ENCODE measurements at regions not wholly inside any gene's neighbourhood (a gene's known extent, or its start where the extent isn't known, plus 50 kb on each side); places are given as distances from the start of the nearest gene placed in this dataset.
"Not testable (repeated sequence)": the region's sequence is repeated elsewhere in the genome, so short reads cannot be mapped to it uniquely, and the experiment has no call there.

DNA sequence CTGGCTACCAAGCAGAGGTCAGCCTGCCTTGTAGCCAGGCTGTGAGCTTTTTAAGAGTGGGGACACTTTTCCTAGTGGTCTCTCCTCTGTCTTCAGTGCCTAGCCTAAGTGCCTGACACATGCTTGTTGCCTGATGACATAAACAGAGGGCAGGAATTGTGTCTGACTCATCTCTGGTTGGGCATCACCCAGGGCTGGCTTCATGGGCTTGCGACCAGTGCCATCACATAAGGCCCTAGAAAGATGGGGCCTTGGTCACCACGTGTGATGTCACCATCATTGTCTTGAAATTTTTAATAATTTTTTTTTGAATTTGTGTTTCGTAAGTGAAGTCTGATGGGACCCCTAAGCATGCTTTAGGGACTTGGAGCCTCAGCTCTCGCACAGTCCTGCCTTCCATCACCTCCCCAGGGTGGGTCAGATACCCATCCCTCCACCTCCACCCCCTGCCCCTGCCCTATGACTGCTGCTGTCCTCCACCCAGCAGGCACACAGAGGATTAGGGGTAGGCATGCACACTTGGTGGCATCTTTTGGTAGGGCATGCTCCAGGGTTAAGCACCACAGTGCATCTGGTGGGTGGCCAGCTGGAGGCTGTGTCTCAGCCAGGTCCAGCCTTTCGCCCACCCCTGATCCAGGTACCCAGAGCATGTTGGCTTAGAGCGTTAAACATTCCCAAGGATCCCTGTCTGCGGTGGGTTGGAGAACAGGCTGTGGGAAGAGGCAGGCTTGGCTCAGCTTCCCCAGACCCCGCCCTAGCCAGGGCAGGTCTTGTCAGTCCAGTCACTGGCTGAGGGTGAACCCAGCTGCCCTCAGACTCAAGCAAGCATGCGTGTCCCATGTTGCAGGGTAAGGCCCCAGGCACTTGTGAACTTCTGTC, 80.1 kb upstream of the SH3PXD2B start:
- H3K27ac Mint-ChIP-seq = no peak overlapping the region
- no peaks in the 10 kb centered on the region for H3K9me3 Mint-ChIP-seq
- no peak overlapping the region for H3K4me3 Mint-ChIP-seq
- H3K4me1 Mint-ChIP-seq = peaks cover 6% of the 10 kb centered on the region
- POLR2A ChIA-PET = no interaction called here
- DNase-seq = peak; percentile 13
- H3K27me3 Mint-ChIP-seq = peaks cover 9% of the 10 kb centered on the region
- no peaks in the 10 kb centered on the region for H3K36me3 Mint-ChIP-seq (ENCODE audit: low read depth)
- CTCF ChIA-PET = no interaction called here

DNA sequence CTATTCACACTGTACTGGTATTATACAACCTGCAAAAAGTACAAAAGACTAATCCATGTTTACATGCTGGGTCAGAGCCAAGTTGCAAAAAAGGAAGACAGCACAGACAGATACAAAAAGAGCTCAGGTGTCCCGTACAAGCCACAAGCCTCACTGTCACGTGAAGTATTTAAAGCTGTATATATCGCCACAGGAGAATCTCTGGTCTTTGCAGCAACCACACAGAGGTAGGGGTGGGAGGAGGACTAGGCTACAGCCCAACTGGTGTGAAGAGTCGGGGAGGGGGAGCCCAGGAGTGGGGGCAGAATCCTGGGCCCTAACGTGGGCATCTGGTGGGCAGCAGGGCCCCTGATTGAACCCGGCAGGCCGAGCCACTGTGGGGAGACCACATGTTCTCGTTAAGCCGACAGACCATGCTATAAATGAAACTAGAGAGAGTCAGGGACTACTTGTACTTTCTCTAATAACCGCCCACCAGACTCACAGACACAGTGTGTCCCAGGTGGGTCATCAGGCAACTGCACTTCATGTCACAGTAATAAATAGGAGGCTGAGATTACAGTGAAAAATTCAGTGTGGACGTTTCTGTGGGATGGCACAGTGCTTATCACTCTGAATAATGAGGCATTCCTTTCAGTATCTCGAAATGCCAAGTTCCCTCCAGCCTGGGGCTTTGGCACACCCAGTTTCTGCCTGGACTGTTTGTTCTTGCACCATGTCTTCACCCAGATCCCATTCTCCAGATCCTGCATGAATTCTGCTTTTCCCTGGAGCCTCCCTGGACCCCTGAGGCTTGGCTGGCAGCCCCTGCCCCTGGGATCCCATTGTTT, 79.3 kb upstream of the SH3PXD2B start:
- no peak overlapping the region for H3K4me3 Mint-ChIP-seq
- no peaks in the 10 kb centered on the region for H3K9me3 Mint-ChIP-seq
- no peak overlapping the region for H3K27ac Mint-ChIP-seq
- ChIA-PET CTCF (no interaction called here), POLR2A (no interaction called here)
- H3K36me3 Mint-ChIP-seq (ENCODE audit: low read depth) = no peaks in the 10 kb centered on the region
- H3K4me1 Mint-ChIP-seq = peaks cover 6% of the 10 kb centered on the region
- peak; percentile 7 for DNase-seq
- H3K27me3 Mint-ChIP-seq = peaks cover 11% of the 10 kb centered on the region

DNA sequence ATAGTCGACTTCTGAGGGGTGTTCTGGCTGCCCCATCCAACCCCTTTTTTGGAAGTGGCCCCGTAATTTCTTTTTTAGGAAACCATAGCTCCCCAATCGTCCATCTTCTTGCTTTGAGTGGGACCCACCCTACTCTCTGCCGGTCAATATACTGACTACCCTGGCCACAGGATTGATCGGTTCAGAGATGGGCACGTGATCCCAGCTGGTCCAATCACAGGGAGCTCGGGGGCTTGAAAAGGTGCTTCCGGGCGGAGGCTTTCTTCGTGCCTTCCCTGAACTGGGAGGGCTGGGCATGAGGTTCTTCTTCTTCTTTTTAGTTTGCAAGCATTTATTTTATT, 78.7 kb upstream of the SH3PXD2B start:
- POLR2A ChIA-PET = interaction anchor here (0.6 kb wide), 1 partner anchor 111 kb away, joined by 3 read pairs; no protein-coding TSS in a partner anchor
- no peaks in the 10 kb centered on the region for H3K36me3 Mint-ChIP-seq (ENCODE audit: low read depth)

DNA sequence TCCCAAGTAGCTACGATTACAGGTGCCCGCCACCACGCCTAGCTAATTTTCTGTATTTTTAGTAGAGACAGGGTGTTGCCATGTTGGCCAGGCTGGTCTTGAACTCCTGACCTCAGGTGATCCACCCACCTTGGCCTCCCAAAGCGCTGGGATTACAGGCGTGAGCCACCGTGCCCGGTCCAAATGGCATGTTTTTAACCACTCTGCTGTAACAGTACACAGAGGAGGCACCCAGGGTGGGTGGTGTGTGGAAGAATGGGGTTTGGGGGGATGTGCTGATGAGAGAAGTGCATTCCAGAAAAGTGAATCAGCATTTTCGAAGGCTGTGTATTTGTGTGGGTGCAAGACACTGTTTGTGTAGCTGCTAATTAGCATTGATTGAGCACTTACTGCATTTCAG, 78.1 kb upstream of the SH3PXD2B start:
- CTCF ChIA-PET = interaction anchor here (0.9 to 1.4 kb wide), 2 partner anchors 71 to 80 kb away, joined by 3 read pairs; no protein-coding TSS in a partner anchor
- DNase-seq = peak; percentile 8

More for the DNA sequence above, 78.7 kb upstream of the SH3PXD2B start:
- Mint-ChIP-seq H3K4me1 (peaks cover 6% of the 10 kb centered on the region), H3K27me3 (peaks cover 15% of the 10 kb centered on the region), H3K4me3 (no peak overlapping the region), H3K27ac (no peak overlapping the region), H3K9me3 (no peaks in the 10 kb centered on the region)
- CTCF ChIA-PET = no interaction called here
- DNase-seq = no peak

DNA sequence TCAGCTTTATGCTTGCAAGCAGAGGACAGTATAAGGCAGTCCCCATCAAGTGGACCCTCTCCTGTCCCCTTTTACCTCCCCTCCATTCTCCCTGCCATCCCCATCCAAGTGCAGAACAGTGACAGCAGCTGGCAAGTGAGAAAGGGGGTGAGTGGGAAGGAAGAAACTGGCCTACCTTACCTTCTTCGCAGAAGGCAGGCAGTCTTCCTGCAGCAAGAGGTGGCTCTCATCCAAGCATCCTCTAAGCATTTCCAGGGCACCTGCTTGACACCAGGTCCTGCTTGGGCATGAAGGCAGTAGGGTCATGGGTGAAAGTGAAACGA, 77.3 kb upstream of the SH3PXD2B start:
- no peaks in the 10 kb centered on the region for H3K36me3 Mint-ChIP-seq (ENCODE audit: low read depth)
- H3K27ac Mint-ChIP-seq = no peak overlapping the region
- CTCF ChIA-PET = interaction anchor here (0.9 to 1.4 kb wide), 2 partner anchors 70 to 79 kb away, joined by 3 read pairs; no protein-coding TSS in a partner anchor
- H3K4me1 Mint-ChIP-seq = peaks cover 6% of the 10 kb centered on the region
- peaks cover 15% of the 10 kb centered on the region for H3K27me3 Mint-ChIP-seq
- no peak overlapping the region for H3K4me3 Mint-ChIP-seq
- DNase-seq = peak; percentile 11
- POLR2A ChIA-PET = interaction anchor here (0.7 kb wide), 1 partner anchor 437 kb away, joined by 3 read pairs; no protein-coding TSS in a partner anchor
- no peaks in the 10 kb centered on the region for H3K9me3 Mint-ChIP-seq

More for the DNA sequence above, 78.1 kb upstream of the SH3PXD2B start:
- not testable (repeated sequence) for H3K36me3 Mint-ChIP-seq (ENCODE audit: low read depth); H3K9me3 Mint-ChIP-seq; H3K27ac Mint-ChIP-seq; H3K4me3 Mint-ChIP-seq; H3K4me1 Mint-ChIP-seq
- H3K27me3 Mint-ChIP-seq = peaks cover 17% of the 10 kb centered on the region
- POLR2A ChIA-PET = interaction anchor here (0.6 to 0.7 kb wide), 2 partner anchors 111 to 436 kb away, joined by 3 read pairs; no protein-coding TSS in a partner anchor

DNA sequence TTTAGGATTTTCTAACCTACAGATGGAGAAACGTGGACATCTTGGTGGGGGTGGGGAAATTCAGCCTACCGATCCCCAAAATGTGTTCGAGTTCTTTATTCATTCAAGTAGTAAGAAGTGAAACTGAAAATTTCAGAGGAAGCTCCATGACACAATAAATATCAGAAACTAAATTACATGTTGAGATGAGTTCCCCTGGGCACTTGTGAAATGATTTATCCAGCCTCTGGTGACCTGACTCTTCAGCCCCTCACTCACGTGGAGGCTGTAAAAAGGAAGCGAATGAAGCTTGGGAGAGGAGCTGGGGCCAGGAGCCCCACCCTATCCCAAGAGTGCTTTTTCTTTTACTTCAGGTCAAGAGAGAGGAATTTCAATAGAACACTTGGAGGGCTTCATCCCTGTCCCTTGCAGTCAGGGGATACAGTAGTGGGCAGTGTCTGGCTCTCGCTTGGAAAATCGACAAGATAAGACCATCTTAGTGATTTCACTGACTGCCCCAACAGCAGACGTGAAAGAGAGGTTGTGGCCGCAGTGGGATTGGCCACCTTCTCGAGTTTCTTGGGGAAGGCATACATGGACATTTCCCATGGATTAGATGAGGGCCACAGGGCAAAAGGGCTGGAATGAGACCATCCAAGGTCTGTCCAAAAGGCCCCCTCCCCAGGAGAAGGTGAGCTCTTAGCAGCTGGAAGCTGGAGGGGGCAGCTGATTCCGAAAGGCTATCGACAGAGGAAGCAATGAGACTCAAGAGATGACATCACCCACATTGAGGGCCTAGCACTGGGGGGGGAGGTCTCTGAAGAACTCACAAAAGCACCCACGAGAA, 76.8 kb upstream of the SH3PXD2B start:
- Mint-ChIP-seq H3K4me1 (peaks cover 6% of the 10 kb centered on the region), H3K36me3 (ENCODE audit: low read depth) (no peaks in the 10 kb centered on the region), H3K9me3 (no peaks in the 10 kb centered on the region), H3K27me3 (peaks cover 15% of the 10 kb centered on the region), H3K4me3 (no peak overlapping the region), H3K27ac (no peak overlapping the region)
- ChIA-PET CTCF (interaction anchor here (1.4 kb wide), 1 partner anchor 79 kb away, joined by 3 read pairs; no protein-coding TSS in a partner anchor), POLR2A (no interaction called here)
- peak; percentile 9 for DNase-seq

DNA sequence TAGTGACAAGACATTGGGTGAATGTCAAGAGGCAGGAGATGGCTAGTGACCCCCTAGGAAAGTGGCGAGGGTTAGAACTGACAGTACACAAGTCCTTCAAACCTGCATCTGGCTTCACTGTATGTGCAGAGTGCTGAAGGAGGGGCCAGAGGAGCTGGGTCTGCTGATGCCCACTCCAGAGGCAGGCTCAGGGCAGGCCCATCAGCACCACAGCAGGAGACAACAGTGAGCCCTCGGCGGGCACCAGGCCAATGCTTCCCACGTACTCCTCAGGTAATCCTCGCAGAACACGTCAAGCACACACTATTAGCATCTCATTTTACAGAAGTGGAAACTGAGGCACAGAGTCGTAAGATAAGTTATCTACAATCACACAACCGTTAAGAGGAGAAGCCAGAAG, 76.1 kb upstream of the SH3PXD2B start:
- peaks cover 6% of the 10 kb centered on the region for H3K4me1 Mint-ChIP-seq
- no peaks in the 10 kb centered on the region for H3K36me3 Mint-ChIP-seq (ENCODE audit: low read depth)
- POLR2A ChIA-PET = no interaction called here
- no peak overlapping the region for H3K27ac Mint-ChIP-seq
- peak; percentile 9 for DNase-seq
- no peaks in the 10 kb centered on the region for H3K9me3 Mint-ChIP-seq
- CTCF ChIA-PET = no interaction called here
- H3K27me3 Mint-ChIP-seq = peaks cover 12% of the 10 kb centered on the region
- no peak overlapping the region for H3K4me3 Mint-ChIP-seq

DNA sequence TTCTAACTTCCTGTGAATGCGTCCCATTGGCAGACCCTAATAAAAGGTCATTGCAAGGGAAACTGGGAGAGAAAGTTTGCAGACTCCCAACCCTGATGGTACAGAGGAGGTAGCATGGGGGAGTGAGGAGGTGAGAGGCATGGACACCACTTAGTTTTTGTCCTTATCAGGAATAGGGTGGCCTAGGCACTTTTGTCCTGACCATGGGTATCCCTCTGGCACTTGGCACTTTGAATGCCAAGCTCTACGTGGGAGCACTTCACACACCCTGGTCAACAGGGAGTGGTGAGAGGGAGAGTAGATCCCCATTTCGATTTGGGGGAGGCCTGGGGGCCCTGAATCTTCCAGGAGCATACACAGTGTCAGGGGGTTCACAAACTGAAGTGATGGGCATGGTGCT, 75.6 kb upstream of the SH3PXD2B start:
- POLR2A ChIA-PET = no interaction called here
- no peak overlapping the region for H3K27ac Mint-ChIP-seq
- H3K4me3 Mint-ChIP-seq = no peak overlapping the region
- peak; percentile 10 for DNase-seq
- no peaks in the 10 kb centered on the region for H3K9me3 Mint-ChIP-seq
- peaks cover 12% of the 10 kb centered on the region for H3K27me3 Mint-ChIP-seq
- H3K4me1 Mint-ChIP-seq = peaks cover 6% of the 10 kb centered on the region
- CTCF ChIA-PET = no interaction called here
- no peaks in the 10 kb centered on the region for H3K36me3 Mint-ChIP-seq (ENCODE audit: low read depth)

DNA sequence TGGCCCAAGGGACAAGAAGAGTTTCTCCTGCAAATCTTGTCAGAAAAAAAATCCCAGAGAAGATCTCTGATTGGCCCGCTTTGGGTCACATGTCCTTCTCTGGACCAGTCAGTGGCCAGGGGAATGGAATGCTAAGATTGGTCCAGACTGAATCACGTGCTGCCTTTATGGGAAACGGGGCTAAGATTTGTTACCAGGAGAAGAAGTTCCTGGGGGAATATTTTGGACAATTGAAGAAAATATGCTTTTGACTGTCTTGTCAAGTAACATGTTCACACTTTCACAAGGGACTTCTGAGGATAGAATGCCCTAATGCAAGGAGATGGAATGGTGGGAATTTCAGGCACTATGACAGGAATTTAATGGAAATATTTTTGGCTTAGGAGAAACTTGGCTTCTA, 74.1 kb upstream of the SH3PXD2B start:
- CTCF ChIA-PET = no interaction called here
- H3K27ac Mint-ChIP-seq = no peak overlapping the region
- POLR2A ChIA-PET = no interaction called here
- H3K4me3 Mint-ChIP-seq = no peak overlapping the region
- H3K4me1 Mint-ChIP-seq = peaks cover 6% of the 10 kb centered on the region
- peaks cover 12% of the 10 kb centered on the region for H3K27me3 Mint-ChIP-seq
- DNase-seq = no peak
- no peaks in the 10 kb centered on the region for H3K9me3 Mint-ChIP-seq
- H3K36me3 Mint-ChIP-seq (ENCODE audit: low read depth) = no peaks in the 10 kb centered on the region

DNA sequence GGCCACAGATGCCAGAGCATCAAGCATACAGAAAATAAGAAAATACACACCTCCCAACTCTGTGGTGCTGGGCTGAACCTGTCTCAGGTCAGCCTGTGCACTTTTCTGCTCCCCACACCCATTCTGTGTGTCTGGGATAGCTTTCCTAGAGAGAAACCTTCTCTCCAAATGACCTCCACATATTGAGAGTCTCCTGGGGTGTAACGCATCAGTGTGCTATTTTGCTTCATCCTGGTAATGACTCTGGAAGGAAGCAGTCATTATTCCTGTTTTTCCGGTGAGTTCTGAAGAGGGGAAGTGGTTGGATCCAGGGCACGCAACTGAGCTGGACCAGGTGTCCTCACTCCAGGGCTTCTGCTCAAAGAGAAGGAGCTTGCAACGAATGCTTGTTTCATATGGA, 73.2 kb upstream of the SH3PXD2B start:
- H3K27me3 Mint-ChIP-seq = peaks cover 12% of the 10 kb centered on the region
- no peak for DNase-seq

DNA sequence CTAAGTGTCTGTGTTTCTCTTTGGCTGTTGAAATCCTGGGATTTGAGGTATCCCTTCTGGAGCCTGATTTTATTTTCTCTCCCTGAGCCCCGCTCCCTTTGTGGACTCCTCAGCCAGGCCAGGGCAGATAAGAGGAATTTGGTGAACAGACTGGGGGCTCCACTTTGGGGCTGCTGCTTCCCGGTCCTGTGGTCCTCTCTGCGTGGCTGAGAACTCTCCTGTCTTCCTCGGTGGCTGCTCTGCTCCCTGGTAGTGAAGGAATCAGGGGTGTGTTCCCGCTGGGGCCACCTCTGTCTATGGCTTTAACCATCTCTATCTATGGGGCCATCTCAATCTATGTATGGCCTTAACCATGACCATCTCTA, 71.7 kb upstream of the SH3PXD2B start:
- H3K27ac Mint-ChIP-seq = no peak overlapping the region
- peaks cover 12% of the 10 kb centered on the region for H3K27me3 Mint-ChIP-seq
- H3K36me3 Mint-ChIP-seq (ENCODE audit: low read depth) = no peaks in the 10 kb centered on the region
- H3K4me1 Mint-ChIP-seq = peaks cover 4% of the 10 kb centered on the region
- DNase-seq = no peak
- ChIA-PET CTCF (no interaction called here), POLR2A (no interaction called here)
- peaks cover 7% of the 10 kb centered on the region for H3K9me3 Mint-ChIP-seq
- no peak overlapping the region for H3K4me3 Mint-ChIP-seq

More for the DNA sequence above, 73.2 kb upstream of the SH3PXD2B start:
- Mint-ChIP-seq H3K9me3 (peaks cover 5% of the 10 kb centered on the region), H3K36me3 (ENCODE audit: low read depth) (no peaks in the 10 kb centered on the region), H3K27ac (no peak overlapping the region), H3K4me1 (peaks cover 6% of the 10 kb centered on the region), H3K4me3 (no peak overlapping the region)
- POLR2A ChIA-PET = no interaction called here
- CTCF ChIA-PET = no interaction called here

DNA sequence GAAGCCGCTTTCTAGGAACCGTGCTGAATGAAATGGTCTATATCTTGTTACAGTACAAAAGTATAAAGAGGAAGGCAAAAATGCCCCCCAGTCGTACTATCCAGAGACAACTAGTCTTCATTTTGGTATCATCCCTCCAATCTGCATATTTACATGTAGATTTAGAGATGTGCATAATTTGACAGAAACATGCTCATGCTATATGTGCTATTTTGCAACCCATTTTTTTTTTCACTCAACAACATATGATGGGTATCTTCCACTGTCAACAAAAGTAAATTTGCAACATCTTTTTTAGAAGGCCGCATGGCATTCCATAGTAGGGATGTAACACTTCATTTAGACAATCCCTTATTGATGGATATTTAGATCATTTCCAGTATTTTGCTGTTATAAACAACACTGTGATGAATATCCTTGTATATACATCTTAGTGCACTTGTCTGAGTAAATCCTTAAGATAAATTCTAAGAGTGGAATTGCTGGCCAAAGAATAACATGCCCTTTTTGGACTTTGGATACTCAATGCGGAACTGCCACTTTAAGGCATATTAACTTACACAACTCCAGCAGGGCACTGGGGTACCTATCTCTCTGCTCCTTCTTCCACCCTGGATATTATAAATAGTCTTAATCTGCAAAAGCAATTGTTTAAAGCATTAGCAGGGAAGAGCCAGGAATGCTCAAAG, 71.1 kb upstream of the SH3PXD2B start:
- ChIA-PET CTCF (no interaction called here), POLR2A (no interaction called here)
- DNase-seq = no peak
- Mint-ChIP-seq H3K4me1 (peaks cover under 1% of the 10 kb centered on the region), H3K4me3 (no peak overlapping the region), H3K36me3 (ENCODE audit: low read depth) (no peaks in the 10 kb centered on the region), H3K27me3 (peaks cover 12% of the 10 kb centered on the region), H3K27ac (no peak overlapping the region), H3K9me3 (peaks cover 7% of the 10 kb centered on the region)

Data from activated CD4-positive, alpha-beta memory T cell treated with anti-CD3 and anti-CD28 coated beads, Interleukin-2, amount 10 ng/mL, durations not matched to agents 7 days and 5 days (primary cell).